ENCODE measurements at regions not wholly inside any gene's neighbourhood (a gene's known extent, or its start where the extent isn't known, plus 50 kb on each side); places are given as distances from the start of the nearest gene placed in this dataset.

- DNase-seq: no peak
Observed at GRCh38 chr16:6929868-6930267, 402.8 kb upstream of the RBFOX1 start.

- DNase-seq: no peak
Observed at GRCh38 chr16:6926762-6927161, 405.9 kb upstream of the RBFOX1 start.

GRCh38 chr16:6926341-6926740 lies 406.3 kb upstream of the RBFOX1 start:
- no peak for DNase-seq

- no peak for DNase-seq
Observed at GRCh38 chr16:6918646-6919045, 414.0 kb upstream of the RBFOX1 start.

- DNase-seq: no peak
Observed at GRCh38 chr16:6916946-6917345, 415.7 kb upstream of the RBFOX1 start.

GRCh38 chr16:6913566-6913965 lies 419.1 kb upstream of the RBFOX1 start:
- DNase-seq: no peak

GRCh38 chr16:6910301-6910700 lies 422.3 kb upstream of the RBFOX1 start:
- no peak for DNase-seq

GRCh38 chr16:6905601-6906000 lies 427.0 kb upstream of the RBFOX1 start:
- DNase-seq: no peak

- DNase-seq: no peak
Observed at GRCh38 chr16:6903671-6904070, 429.0 kb upstream of the RBFOX1 start.

GRCh38 chr16:6898896-6899295 lies 433.7 kb upstream of the RBFOX1 start:
- no peak for DNase-seq

GRCh38 chr16:6897876-6898485 lies 434.7 kb upstream of the RBFOX1 start:
- DNase-seq: no peak

GRCh38 chr16:6892966-6893365 lies 439.7 kb upstream of the RBFOX1 start:
- no peak for DNase-seq

GRCh38 chr16:6891496-6891895 lies 441.1 kb upstream of the RBFOX1 start:
- peak; percentile 75 for DNase-seq

- no peak for DNase-seq
Observed at GRCh38 chr16:6888531-6888930, 444.1 kb upstream of the RBFOX1 start.

GRCh38 chr16:6884002-6884401 lies 448.6 kb upstream of the RBFOX1 start:
- no peak for DNase-seq

GRCh38 chr16:6880263-6880662 lies 452.4 kb upstream of the RBFOX1 start:
- no peak for DNase-seq

GRCh38 chr16:6864671-6865070 lies 468.0 kb upstream of the RBFOX1 start:
- no peak for DNase-seq

GRCh38 chr16:6864244-6864643 lies 468.4 kb upstream of the RBFOX1 start:
- no peak for DNase-seq

GRCh38 chr16:6863135-6863534 lies 469.5 kb upstream of the RBFOX1 start:
- no peak for DNase-seq

GRCh38 chr16:6861815-6862477 lies 470.7 kb upstream of the RBFOX1 start:
- no peak for DNase-seq

GRCh38 chr16:6861135-6861814 lies 471.4 kb upstream of the RBFOX1 start:
- no peak for DNase-seq

- DNase-seq: no peak
Observed at GRCh38 chr16:6857575-6857974, 475.1 kb upstream of the RBFOX1 start.

- DNase-seq: no peak
Observed at GRCh38 chr16:6856578-6856977, 476.1 kb upstream of the RBFOX1 start.

GRCh38 chr16:6853565-6853964 lies 479.1 kb upstream of the RBFOX1 start:
- DNase-seq: no peak
